ENCODE measurements at regions not wholly inside any gene's neighbourhood (a gene's known extent, or its start where the extent isn't known, plus 50 kb on each side); places are given as distances from the start of the nearest gene placed in this dataset.

DNA sequence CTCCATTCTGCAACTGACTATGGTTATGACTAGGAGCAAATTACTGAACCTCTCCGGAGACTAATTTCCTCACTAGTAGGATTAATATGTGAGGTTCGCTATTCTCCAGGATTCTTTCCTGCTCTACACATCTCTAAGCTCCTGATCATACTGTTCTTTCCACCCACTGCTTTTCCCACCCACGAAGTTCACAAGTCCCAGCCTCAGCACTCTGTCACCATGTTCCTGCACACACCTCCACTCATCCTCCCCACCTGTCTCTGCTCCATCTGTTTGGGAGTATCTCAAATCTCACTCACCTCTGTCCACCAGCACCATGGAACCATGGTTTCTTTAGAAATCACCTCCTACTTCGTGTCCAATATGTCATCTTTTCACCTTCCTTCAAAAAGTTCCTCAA lies 185.3 kb downstream of the LRATD1 start:
- Histone ChIP-seq H3K79me2 (ENCODE audit: control insufficient read depth in 1 of 2, insufficient read depth in 2 of 2, low read length in 2 of 2) (no peaks in the 10 kb centered on the region), H3K79me1 (ENCODE audit: low read depth, low read length) (no peaks in the 10 kb centered on the region), H3K14ac (ENCODE audit: insufficient read length) (no peak overlapping the region), H2BK15ac (ENCODE audit: low read length) (no peak overlapping the region), H3K36me3 (ENCODE audit: control insufficient read depth in 2 of 4, insufficient read depth in 4 of 4, low read length in 3 of 4) (no peaks in the 10 kb centered on the region), H2BK20ac (ENCODE audit: low read length) (no peak overlapping the region), H3K4me3 (ENCODE audit: extremely low read depth in 1 of 4, insufficient read depth in 2 of 4, low read depth in 3 of 4, low read length in 4 of 4) (no peak overlapping the region), H2AFZ (ENCODE audit: low read length) (no peak overlapping the region), H3K27ac (ENCODE audit: low read depth, low read length) (no peak overlapping the region), H3K27me3 (replicated peaks in 1 of 4; ENCODE audit: control insufficient read depth in 3 of 4, extremely low read depth in 1 of 4, insufficient read depth in 3 of 4, low read length in 3 of 4) (no peaks in the 10 kb centered on the region), H2BK120ac (replicated peaks; ENCODE audit: low read depth, low read length) (no peak overlapping the region), H3K4me2 (ENCODE audit: insufficient read depth in 1 of 2, low read depth in 2 of 2, low read length in 2 of 2) (no peak overlapping the region), H3K23me2 (ENCODE audit: low read depth, low read length) (no peaks in the 10 kb centered on the region), H2BK5ac (ENCODE audit: low read depth, low read length) (no peak overlapping the region), H3K9me3 (ENCODE audit: insufficient read depth in 2 of 2, low read depth in 1 of 2, low read length in 1 of 2) (peaks cover 3 to 11% of the 10 kb centered on the region in 2 experiments; a peak in 2 of 4 replicates), H3K23ac (ENCODE audit: insufficient read length) (no peak overlapping the region), H3K4me1 (replicated peaks in 1 of 4; ENCODE audit: control insufficient read depth in 3 of 4, insufficient read depth in 4 of 4, low read length in 3 of 4) (no peaks in the 10 kb centered on the region), H3K56ac (replicated peaks; ENCODE audit: insufficient read length, low read depth, low read length) (no peak overlapping the region), H4K20me1 (replicated peaks in 1 of 2; ENCODE audit: control insufficient read depth in 1 of 2, insufficient read depth in 2 of 2, low read length in 2 of 2) (no peaks in the 10 kb centered on the region), H4K8ac (ENCODE audit: extremely low read depth, insufficient read depth, low read length) (no peak overlapping the region), H4K91ac (replicated peaks; ENCODE audit: insufficient read length, low read length) (no peak overlapping the region), H3K18ac (ENCODE audit: extremely low read depth, low read length) (no peak overlapping the region), H2BK12ac (ENCODE audit: low read depth, low read length) (no peak overlapping the region), H3K4ac (replicated peaks; ENCODE audit: insufficient read length, low read depth, low read length) (no peak overlapping the region), H4K5ac (ENCODE audit: insufficient read length, low read depth, low read length) (no peak overlapping the region), H2AK5ac (ENCODE audit: low read depth, low read length) (no peak overlapping the region), H3K9ac (replicated peaks in 1 of 4; ENCODE audit: extremely low read depth in 1 of 4, low read depth in 3 of 4, low read length in 3 of 4) (no peak overlapping the region)
- ChIA-PET CTCF (ENCODE audit: partially characterized antibody) (no interaction called here), POLR2A (ENCODE audit: partially characterized antibody) (no interaction called here)
- DNase-seq (ENCODE audit: low read depth in 1 of 2, low spot score in 2 of 2) (no peak), FAIRE-seq (no peak)
- WGBS, 2 experiments (ENCODE audit: extremely low coverage in 1 of 2, insufficient coverage in 1 of 2, insufficient read length in 1 of 2, insufficient replicate concordance in 2 of 2, low coverage in 1 of 2, low lambda C conversion rate in 2 of 2, missing lambda C conversion rate in 1 of 2): 85% methylated on average over 4 of the region's 4 CpGs; no CpG with 5 or more reads in 1 of the 2 experiments
- TF ChIP-seq FOSL1 (IDR thresholded peaks at IDR 0.05; ENCODE audit: insufficient read depth, low read depth, low read length) (no peak), KDM1A (IDR thresholded peaks at IDR 0.05; ENCODE audit: borderline replicate concordance, low read length) (no peak), CBX5 (IDR thresholded peaks at IDR 0.05; ENCODE audit: low read depth, low read length) (no peak), E2F6 (IDR thresholded peaks at IDR 0.05) (no peak), SIRT6 (IDR thresholded peaks at IDR 0.05; ENCODE audit: low read length) (no peak), CHD1 (IDR thresholded peaks at IDR 0.05; ENCODE audit: low read depth, low read length) (no peak), JUN (IDR thresholded peaks at IDR 0.05; ENCODE audit: low read depth, low read length) (no peak), KDM4A (IDR thresholded peaks at IDR 0.05; ENCODE audit: low read depth, low read length, severe bottlenecking) (no peak), SP1 (IDR thresholded peaks at IDR 0.05; ENCODE audit: low read depth, low read length) (no peak), JUND (IDR thresholded peaks at IDR 0.05; ENCODE audit: low read length) (no peak), POU5F1 (IDR thresholded peaks at IDR 0.05; ENCODE audit: low read depth, low read length) (no peak), SP2 (IDR thresholded peaks at IDR 0.05; ENCODE audit: low read length) (no peak)
- TF ChIP-seq, protein P1, sequence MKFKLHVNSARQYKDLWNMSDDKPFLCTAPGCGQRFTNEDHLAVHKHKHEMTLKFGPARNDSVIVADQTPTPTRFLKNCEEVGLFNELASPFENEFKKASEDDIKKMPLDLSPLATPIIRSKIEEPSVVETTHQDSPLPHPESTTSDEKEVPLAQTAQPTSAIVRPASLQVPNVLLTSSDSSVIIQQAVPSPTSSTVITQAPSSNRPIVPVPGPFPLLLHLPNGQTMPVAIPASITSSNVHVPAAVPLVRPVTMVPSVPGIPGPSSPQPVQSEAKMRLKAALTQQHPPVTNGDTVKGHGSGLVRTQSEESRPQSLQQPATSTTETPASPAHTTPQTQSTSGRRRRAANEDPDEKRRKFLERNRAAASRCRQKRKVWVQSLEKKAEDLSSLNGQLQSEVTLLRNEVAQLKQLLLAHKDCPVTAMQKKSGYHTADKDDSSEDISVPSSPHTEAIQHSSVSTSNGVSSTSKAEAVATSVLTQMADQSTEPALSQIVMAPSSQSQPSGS (IDR thresholded peaks at IDR 0.05; ENCODE audit: low read length): no peak
